ENCODE measurements at regions not wholly inside any gene's neighbourhood (a gene's known extent, or its start where the extent isn't known, plus 50 kb on each side); places are given as distances from the start of the nearest gene placed in this dataset.

DNA sequence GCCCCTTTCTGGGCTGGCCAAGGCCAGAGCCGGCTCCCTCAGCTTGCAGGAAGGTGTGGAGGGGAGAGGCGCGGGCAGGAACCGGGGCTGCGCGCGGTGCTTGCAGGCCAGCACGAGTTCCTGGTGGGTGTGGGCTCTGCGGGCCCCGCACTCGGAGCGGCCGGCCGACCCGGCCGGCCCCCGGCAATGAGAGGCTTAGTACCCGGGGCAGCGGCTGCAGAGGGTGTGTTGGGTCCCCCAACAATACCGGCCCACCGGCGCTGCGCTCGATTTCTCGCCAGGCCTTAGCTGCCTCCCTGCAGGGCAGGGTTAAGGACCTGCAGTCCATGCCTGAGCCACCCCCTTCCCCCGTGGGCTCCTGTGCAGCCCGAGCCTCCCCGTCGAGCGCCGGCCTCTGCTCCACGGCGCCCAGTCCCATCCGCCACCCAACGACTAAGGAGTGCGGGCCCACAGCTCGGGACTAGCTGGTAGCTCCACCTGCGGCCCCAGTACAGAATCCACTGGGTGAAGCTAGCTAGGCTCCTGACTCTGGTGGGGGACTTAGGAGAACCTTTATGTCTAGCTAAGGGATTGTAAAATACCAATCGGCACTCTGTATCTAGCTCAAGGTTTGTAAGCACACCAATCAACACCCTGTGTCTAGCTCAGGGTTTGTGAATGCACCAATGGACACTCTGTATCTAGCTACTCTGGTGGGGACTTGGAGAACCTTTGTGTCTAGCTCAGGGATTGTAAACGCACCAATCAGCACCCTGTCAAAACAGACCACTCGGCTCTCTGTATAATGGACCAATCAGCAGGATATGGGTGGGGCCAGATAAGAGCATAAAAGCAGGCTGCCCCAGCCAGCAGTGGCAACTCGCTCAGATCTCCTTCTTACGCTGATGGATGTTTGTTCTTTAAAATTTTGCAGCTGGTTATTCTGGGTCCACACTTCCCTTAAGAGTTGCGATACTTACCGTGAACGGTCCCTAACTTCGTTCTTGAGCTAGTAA is 167.4 kb upstream of the RREB1 start:
- TF ChIP-seq, protein P1, sequence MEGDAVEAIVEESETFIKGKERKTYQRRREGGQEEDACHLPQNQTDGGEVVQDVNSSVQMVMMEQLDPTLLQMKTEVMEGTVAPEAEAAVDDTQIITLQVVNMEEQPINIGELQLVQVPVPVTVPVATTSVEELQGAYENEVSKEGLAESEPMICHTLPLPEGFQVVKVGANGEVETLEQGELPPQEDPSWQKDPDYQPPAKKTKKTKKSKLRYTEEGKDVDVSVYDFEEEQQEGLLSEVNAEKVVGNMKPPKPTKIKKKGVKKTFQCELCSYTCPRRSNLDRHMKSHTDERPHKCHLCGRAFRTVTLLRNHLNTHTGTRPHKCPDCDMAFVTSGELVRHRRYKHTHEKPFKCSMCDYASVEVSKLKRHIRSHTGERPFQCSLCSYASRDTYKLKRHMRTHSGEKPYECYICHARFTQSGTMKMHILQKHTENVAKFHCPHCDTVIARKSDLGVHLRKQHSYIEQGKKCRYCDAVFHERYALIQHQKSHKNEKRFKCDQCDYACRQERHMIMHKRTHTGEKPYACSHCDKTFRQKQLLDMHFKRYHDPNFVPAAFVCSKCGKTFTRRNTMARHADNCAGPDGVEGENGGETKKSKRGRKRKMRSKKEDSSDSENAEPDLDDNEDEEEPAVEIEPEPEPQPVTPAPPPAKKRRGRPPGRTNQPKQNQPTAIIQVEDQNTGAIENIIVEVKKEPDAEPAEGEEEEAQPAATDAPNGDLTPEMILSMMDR (conservative IDR thresholded peaks at IDR 0.05; ENCODE audit: low read depth, low read length) = no peak
- no peak for TF ChIP-seq EZH2 (IDR thresholded peaks at IDR 0.05; ENCODE audit: borderline replicate concordance, low read depth, low read length, poor library complexity, severe bottlenecking)
